Spleen (tissue), 11 donors: ENCODE measurements at regions not wholly inside any gene's neighbourhood (a gene's known extent, or its start where the extent isn't known, plus 50 kb on each side); places are given as distances from the start of the nearest gene placed in this dataset.

ENCODE experiments used
- DNase-seq: peaks from one replicate; pipeline ENCODE4 v3.0.0-alpha.2; 2020
- H3K27ac ChIP-seq, 8 donors: fragments of 200-600 bp; sonication (generic) in 7 of 8; 1 replicate in 4 of 8; 2 replicates in 4 of 8; pipeline versions ENCODE4 v1.5.0 to v1.8.0; 2016 to 2021; ENCODE audit warnings: inconsistent platforms in 4 of 8, mild to moderate bottlenecking in 4 of 8, moderate library complexity in 1 of 8
- H3K27me3 ChIP-seq, 7 donors: fragments of 200-600 bp; sonication (generic) in 6 of 7; replicated peaks in 1 of 7; 1 replicate in 4 of 7; 2 replicates in 3 of 7; pipeline versions ENCODE4 v1.5.0 to v1.8.0; 2016 to 2021; ENCODE audit warnings: inconsistent platforms in 3 of 7, mild to moderate bottlenecking in 1 of 7
- H3K36me3 ChIP-seq, 6 donors: fragments of 200-600 bp; sonication (generic) in 5 of 6; 1 replicate in 4 of 6; 2 replicates in 2 of 6; pipeline versions ENCODE4 v1.5.0 to v1.8.0; 2016 to 2021; ENCODE audit warnings: inconsistent platforms in 2 of 6
- H3K4me1 ChIP-seq, 6 donors: fragments of 200-600 bp; sonication (generic) in 5 of 6; 1 replicate in 3 of 6; 2 replicates in 3 of 6; pipeline versions ENCODE4 v1.5.0 to v1.8.0; 2016 to 2021; ENCODE audit warnings: inconsistent platforms in 3 of 6
- H3K4me3 ChIP-seq, 8 donors: fragments of 200-600 bp; sonication (generic) in 7 of 8; 1 replicate in 4 of 8; 2 replicates in 4 of 8; pipeline versions ENCODE4 v1.5.0 to v1.8.0; 2016 to 2021; ENCODE audit warnings: inconsistent platforms in 4 of 8, mild to moderate bottlenecking in 4 of 8, moderate library complexity in 2 of 8
- H3K9me3 ChIP-seq, 8 donors: fragments of 200-600 bp; sonication (generic) in 7 of 8; 1 replicate in 4 of 8; 2 replicates in 4 of 8; pipeline versions ENCODE4 v1.5.0 to v1.8.0; 2016 to 2021; ENCODE audit warnings: inconsistent platforms in 4 of 8
- POLR2A ChIP-seq, 3 donors: fragments of 450-650 bp; IDR thresholded peaks; one replicate each; pipeline ENCODE4 v1.5.1; 2017; ENCODE audit warnings: antibody characterized with exemption in 3 of 3, mild to moderate bottlenecking in 1 of 3
- POLR2AphosphoS5 ChIP-seq, 3 donors: sonication (generic); formaldehyde crosslinking; IDR thresholded peaks; one replicate each; pipeline ENCODE4 v1.5.1; 2017; ENCODE audit warnings: antibody characterized with exemption in 3 of 3
- WGBS, 5 donors: extraction: QIAGEN DNeasy Blood & Tissue Kit in 3 of 5; methylation state at CpG; one replicate each; pipeline versions ENCODE4 v1.1.5 to v1.1.7; 2013 to 2018; 5-methylcytosine and 5-hydroxymethylcytosine counted together
- intact Hi-C: fragments of 100-400 bp; cut with DNase I; formaldehyde crosslinking; loops from one replicate; pipeline ENCODE4 v1.15.0; 2023; ENCODE audit warnings: low total_unique reads
- TF ChIP-seq, protein P1 (sequence below), 11 experiments: fragments of 200-600 bp in 7 of 11; fragments of 450-650 bp in 4 of 11; sonication (generic) in 4 of 11; IDR thresholded peaks in 8 of 11; conservative IDR thresholded peaks in 3 of 11; 1 replicate in 7 of 11; 2 replicates in 4 of 11; pipeline versions ENCODE4 v1.4.0 to v1.8.0; 2016 to 2021; ENCODE audit warnings: antibody characterized with exemption in 11 of 11, inconsistent platforms in 4 of 11, mild to moderate bottlenecking in 1 of 11
- donor health status: healthy with polysubstance abuse.
- donor health status: DM: no; HTN: no; CAD: no; lungs with moderate emphysema.
- donor health status: DM: no; HTN: no; CAD: no.
- donor health status: Bipolar disorder and iron deficiency.
- donor health status: healthy.
- donor health status: DM: no; HTN: no; CAD: no.
- donor health status: DM: yes; HTN: yes; CAD: no.

DNA sequence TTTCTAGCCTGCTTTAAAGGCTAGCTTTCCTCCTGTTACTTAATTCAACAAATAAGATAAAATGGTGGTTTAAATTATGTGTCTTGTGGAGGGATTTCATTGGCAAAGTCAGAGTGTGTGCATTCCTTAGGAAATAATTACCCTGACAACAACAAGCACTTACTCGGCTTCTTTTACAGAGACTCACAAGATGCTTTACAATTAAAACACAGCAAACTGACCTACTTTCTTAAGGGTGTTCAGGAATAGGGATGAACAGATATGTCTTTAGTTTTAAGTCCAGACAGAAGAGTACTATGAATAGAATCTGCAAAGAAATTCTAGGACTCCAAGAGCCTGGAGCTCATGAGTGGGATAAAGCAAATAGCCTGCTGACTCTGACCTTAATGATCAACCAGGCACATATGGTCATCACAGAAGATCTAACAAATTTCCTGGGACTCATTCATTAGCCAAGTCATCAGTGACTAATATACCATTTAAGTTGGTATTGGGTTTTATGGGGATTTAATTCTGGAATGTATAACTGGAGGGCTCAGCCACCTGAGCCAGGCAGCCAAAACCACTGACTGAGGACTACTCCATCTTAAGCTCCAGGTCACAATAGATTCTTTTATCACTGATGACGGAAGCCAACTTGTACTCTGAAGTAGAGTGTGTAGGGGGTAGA is 161.8 kb upstream of the RIMS1 start:
- 80 to 91% (median 84%) methylated on average over 2 of the region's 2 CpGs for WGBS, 5 donors
- intact Hi-C loops: no loop called here

DNA sequence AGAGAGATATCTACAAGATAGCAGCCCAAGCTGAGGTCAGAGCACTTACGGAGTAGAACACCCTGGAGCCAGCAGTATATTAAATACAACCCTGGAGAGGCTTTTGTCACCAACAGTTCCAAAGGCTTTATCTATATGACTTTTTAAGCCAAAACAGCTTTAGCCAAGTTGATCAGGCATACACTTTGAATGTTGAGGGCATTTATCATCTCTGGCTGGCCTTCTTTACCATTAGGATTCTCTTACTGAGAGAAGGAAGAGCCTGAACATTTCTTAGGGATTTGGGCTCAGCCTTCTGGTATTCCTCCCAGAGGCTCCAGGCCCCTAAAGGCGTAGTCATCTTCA is 161.3 kb upstream of the RIMS1 start:
- Histone ChIP-seq H3K36me3 (no peaks in the 10 kb centered on the region), H3K27ac (no peak overlapping the region), H3K4me1 (no peaks in the 10 kb centered on the region), H3K4me3 (no peak overlapping the region), H3K27me3 (no peaks in the 10 kb centered on the region), H3K9me3 (peaks cover 0 to 3% (median 0%) of the 10 kb centered on the region in 8 donors)
- TF ChIP-seq POLR2A (IDR thresholded peaks at IDR 0.05) (no peak), POLR2AphosphoS5 (IDR thresholded peaks at IDR 0.05) (no peak)
- TF ChIP-seq, protein P1, sequence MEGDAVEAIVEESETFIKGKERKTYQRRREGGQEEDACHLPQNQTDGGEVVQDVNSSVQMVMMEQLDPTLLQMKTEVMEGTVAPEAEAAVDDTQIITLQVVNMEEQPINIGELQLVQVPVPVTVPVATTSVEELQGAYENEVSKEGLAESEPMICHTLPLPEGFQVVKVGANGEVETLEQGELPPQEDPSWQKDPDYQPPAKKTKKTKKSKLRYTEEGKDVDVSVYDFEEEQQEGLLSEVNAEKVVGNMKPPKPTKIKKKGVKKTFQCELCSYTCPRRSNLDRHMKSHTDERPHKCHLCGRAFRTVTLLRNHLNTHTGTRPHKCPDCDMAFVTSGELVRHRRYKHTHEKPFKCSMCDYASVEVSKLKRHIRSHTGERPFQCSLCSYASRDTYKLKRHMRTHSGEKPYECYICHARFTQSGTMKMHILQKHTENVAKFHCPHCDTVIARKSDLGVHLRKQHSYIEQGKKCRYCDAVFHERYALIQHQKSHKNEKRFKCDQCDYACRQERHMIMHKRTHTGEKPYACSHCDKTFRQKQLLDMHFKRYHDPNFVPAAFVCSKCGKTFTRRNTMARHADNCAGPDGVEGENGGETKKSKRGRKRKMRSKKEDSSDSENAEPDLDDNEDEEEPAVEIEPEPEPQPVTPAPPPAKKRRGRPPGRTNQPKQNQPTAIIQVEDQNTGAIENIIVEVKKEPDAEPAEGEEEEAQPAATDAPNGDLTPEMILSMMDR (IDR thresholded peaks at IDR 0.05 in 8 of 11, conservative IDR thresholded peaks at IDR 0.05 in 3 of 11): no peak
- intact Hi-C loops: no loop called here
- DNase-seq: no peak
- WGBS, 5 donors: 83 to 91% (median 89%) methylated on average over 2 of the region's 2 CpGs

More for the DNA sequence above, 161.8 kb upstream of the RIMS1 start:
- no peaks in the 10 kb centered on the region for H3K36me3 ChIP-seq
- H3K9me3 ChIP-seq: peaks cover 0 to 3% (median 0%) of the 10 kb centered on the region in 8 donors
- H3K4me3 ChIP-seq: no peak overlapping the region
- DNase-seq: no peak
- no peaks in the 10 kb centered on the region for H3K4me1 ChIP-seq
- no peak overlapping the region for H3K27ac ChIP-seq
- no peaks in the 10 kb centered on the region for H3K27me3 ChIP-seq
- TF ChIP-seq, protein P1 (IDR thresholded peaks at IDR 0.05 in 8 of 11, conservative IDR thresholded peaks at IDR 0.05 in 3 of 11): no peak
- TF ChIP-seq POLR2A (IDR thresholded peaks at IDR 0.05) (no peak), POLR2AphosphoS5 (IDR thresholded peaks at IDR 0.05) (no peak)

DNA sequence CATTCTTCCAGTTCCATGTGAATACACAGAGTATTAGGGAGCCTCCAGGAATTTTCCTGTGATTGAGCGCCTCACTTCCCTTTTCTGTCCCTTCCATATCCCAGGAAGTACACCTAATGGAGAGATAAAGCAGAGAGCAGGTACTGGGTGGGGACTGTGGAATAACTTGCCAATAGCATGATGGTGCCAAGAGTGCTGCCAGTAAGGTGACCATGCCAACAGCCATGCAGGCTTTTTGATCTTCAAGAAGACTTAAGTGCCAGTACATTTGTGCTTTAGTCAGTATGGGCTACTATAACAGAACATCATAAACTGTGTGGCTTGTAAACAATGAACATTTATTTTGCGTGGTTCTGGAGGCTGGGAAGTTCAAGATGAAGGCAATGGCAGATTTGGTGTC is 160.2 kb upstream of the RIMS1 start:
- H3K4me3 ChIP-seq: no peak overlapping the region
- H3K36me3 ChIP-seq: no peaks in the 10 kb centered on the region
- intact Hi-C loops: no loop called here
- no peak for TF ChIP-seq POLR2AphosphoS5 (IDR thresholded peaks at IDR 0.05)
- WGBS, 5 donors: 71 to 96% (median 81%) methylated on average over 2 of the region's 2 CpGs
- no peaks in the 10 kb centered on the region for H3K4me1 ChIP-seq
- no peaks in the 10 kb centered on the region for H3K27me3 ChIP-seq
- no peak for DNase-seq
- peaks cover 0 to 3% (median 0%) of the 10 kb centered on the region in 8 donors for H3K9me3 ChIP-seq
- H3K27ac ChIP-seq: no peak overlapping the region

DNA sequence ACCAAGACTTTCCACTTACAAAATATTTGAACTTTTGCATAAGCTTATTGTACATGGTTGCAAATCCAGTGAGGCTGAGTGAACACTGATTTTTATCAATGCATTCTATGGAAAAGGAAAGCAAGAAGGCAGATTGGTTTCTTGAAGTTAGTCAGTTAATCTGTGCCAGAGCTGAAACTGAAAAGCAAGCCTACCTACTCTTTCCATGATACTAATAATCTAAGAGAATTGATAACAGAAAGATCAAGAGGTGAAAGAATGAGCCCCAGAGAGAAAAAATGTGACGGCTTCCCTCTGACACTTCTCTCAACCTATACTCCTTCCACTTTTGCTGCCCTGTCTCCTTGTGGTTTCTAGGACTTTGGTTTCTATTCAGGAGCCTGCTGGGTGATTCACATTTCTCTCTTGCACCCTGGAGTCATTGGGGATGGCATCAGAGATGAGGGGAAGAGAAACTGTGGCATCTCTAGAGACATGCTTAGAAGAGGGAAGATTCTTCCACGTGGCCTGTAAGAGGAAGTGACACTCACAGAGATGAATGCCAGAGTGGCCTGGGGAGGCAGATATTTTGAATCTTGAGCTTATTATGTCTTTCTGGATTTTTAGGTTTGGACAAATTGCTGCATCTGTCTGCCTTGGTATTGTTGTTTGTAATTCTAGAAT is 158.6 kb upstream of the RIMS1 start:
- Histone ChIP-seq H3K27ac (no peak overlapping the region), H3K4me3 (no peak overlapping the region), H3K36me3 (no peaks in the 10 kb centered on the region), H3K9me3 (peaks cover 0 to 3% (median 0%) of the 10 kb centered on the region in 8 donors), H3K4me1 (no peaks in the 10 kb centered on the region), H3K27me3 (no peaks in the 10 kb centered on the region)
- DNase-seq: no peak
- intact Hi-C loops: no loop called here
- TF ChIP-seq POLR2AphosphoS5 (IDR thresholded peaks at IDR 0.05) (no peak), POLR2A (IDR thresholded peaks at IDR 0.05) (no peak)
- TF ChIP-seq, protein P1 (IDR thresholded peaks at IDR 0.05 in 8 of 11, conservative IDR thresholded peaks at IDR 0.05 in 3 of 11): no peak
- 32 to 45% (median 41%) methylated on average over 2 of the region's 2 CpGs for WGBS, 5 donors
